Spleen (tissue), 11 donors: ENCODE measurements at regions not wholly inside any gene's neighbourhood (a gene's known extent, or its start where the extent isn't known, plus 50 kb on each side); places are given as distances from the start of the nearest gene placed in this dataset.

Experiments
- DNase-seq: peaks from one replicate; pipeline ENCODE4 v3.0.0-alpha.2; 2020
- H3K27ac ChIP-seq, 8 donors: fragments of 200-600 bp; sonication (generic) in 7 of 8; 1 replicate in 4 of 8; 2 replicates in 4 of 8; pipeline versions ENCODE4 v1.5.0 to v1.8.0; 2016 to 2021; ENCODE audit warnings: inconsistent platforms in 4 of 8, mild to moderate bottlenecking in 4 of 8, moderate library complexity in 1 of 8
- H3K27me3 ChIP-seq, 7 donors: fragments of 200-600 bp; sonication (generic) in 6 of 7; replicated peaks in 1 of 7; 1 replicate in 4 of 7; 2 replicates in 3 of 7; pipeline versions ENCODE4 v1.5.0 to v1.8.0; 2016 to 2021; ENCODE audit warnings: inconsistent platforms in 3 of 7, mild to moderate bottlenecking in 1 of 7
- H3K36me3 ChIP-seq, 6 donors: fragments of 200-600 bp; sonication (generic) in 5 of 6; 1 replicate in 4 of 6; 2 replicates in 2 of 6; pipeline versions ENCODE4 v1.5.0 to v1.8.0; 2016 to 2021; ENCODE audit warnings: inconsistent platforms in 2 of 6
- H3K4me1 ChIP-seq, 6 donors: fragments of 200-600 bp; sonication (generic) in 5 of 6; 1 replicate in 3 of 6; 2 replicates in 3 of 6; pipeline versions ENCODE4 v1.5.0 to v1.8.0; 2016 to 2021; ENCODE audit warnings: inconsistent platforms in 3 of 6
- H3K4me3 ChIP-seq, 8 donors: fragments of 200-600 bp; sonication (generic) in 7 of 8; 1 replicate in 4 of 8; 2 replicates in 4 of 8; pipeline versions ENCODE4 v1.5.0 to v1.8.0; 2016 to 2021; ENCODE audit warnings: inconsistent platforms in 4 of 8, mild to moderate bottlenecking in 4 of 8, moderate library complexity in 2 of 8
- H3K9me3 ChIP-seq, 8 donors: fragments of 200-600 bp; sonication (generic) in 7 of 8; 1 replicate in 4 of 8; 2 replicates in 4 of 8; pipeline versions ENCODE4 v1.5.0 to v1.8.0; 2016 to 2021; ENCODE audit warnings: inconsistent platforms in 4 of 8
- CTCF ChIP-seq, 11 experiments: fragments of 200-600 bp in 7 of 11; fragments of 450-650 bp in 4 of 11; sonication (generic) in 4 of 11; IDR thresholded peaks in 8 of 11; conservative IDR thresholded peaks in 3 of 11; 1 replicate in 7 of 11; 2 replicates in 4 of 11; pipeline versions ENCODE4 v1.4.0 to v1.8.0; 2016 to 2021; ENCODE audit warnings: antibody characterized with exemption in 11 of 11, inconsistent platforms in 4 of 11, mild to moderate bottlenecking in 1 of 11
- POLR2A ChIP-seq, 3 donors: fragments of 450-650 bp; IDR thresholded peaks; one replicate each; pipeline ENCODE4 v1.5.1; 2017; ENCODE audit warnings: antibody characterized with exemption in 3 of 3, mild to moderate bottlenecking in 1 of 3
- POLR2AphosphoS5 ChIP-seq, 3 donors: sonication (generic); formaldehyde crosslinking; IDR thresholded peaks; one replicate each; pipeline ENCODE4 v1.5.1; 2017; ENCODE audit warnings: antibody characterized with exemption in 3 of 3
- WGBS, 5 donors: extraction: QIAGEN DNeasy Blood & Tissue Kit in 3 of 5; methylation state at CpG; one replicate each; pipeline versions ENCODE4 v1.1.5 to v1.1.7; 2013 to 2018; 5-methylcytosine and 5-hydroxymethylcytosine counted together
- intact Hi-C: fragments of 100-400 bp; cut with DNase I; formaldehyde crosslinking; loops from one replicate; pipeline ENCODE4 v1.15.0; 2023; ENCODE audit warnings: low total_unique reads
- donor health status: healthy with polysubstance abuse.
- donor health status: DM: no; HTN: no; CAD: no; lungs with moderate emphysema.
- donor health status: DM: no; HTN: no; CAD: no.
- donor health status: Bipolar disorder and iron deficiency.
- donor health status: healthy.
- donor health status: DM: no; HTN: no; CAD: no.
- donor health status: DM: yes; HTN: yes; CAD: no.

GRCh38 chr4:174420316-174420715 lies 102.0 kb downstream of the HPGD start:
- Histone ChIP-seq H3K4me1 (peaks cover 0 to 24% (median 11%) of the 10 kb centered on the region in 6 donors), H3K9me3 (no peaks in the 10 kb centered on the region), H3K36me3 (no peaks in the 10 kb centered on the region), H3K27me3 (no peaks in the 10 kb centered on the region), H3K4me3 (no peak overlapping the region), H3K27ac (no peak overlapping the region)
- intact Hi-C loops, result no loop called here
- no peak for TF ChIP-seq CTCF (IDR thresholded peaks at IDR 0.05 in 8 of 11, conservative IDR thresholded peaks at IDR 0.05 in 3 of 11)
- no peak for TF ChIP-seq POLR2AphosphoS5 (IDR thresholded peaks at IDR 0.05)
- TF ChIP-seq POLR2A (IDR thresholded peaks at IDR 0.05), result no peak
- no peak for DNase-seq
- WGBS, 5 donors, result 27 to 47% (median 29%) methylated on average over 5 of the region's 5 CpGs

GRCh38 chr4:174418640-174419212 lies 103.6 kb downstream of the HPGD start:
- intact Hi-C loops, result no loop called here
- Histone ChIP-seq H3K27me3 (no peaks in the 10 kb centered on the region), H3K4me3 (no peak overlapping the region), H3K9me3 (no peaks in the 10 kb centered on the region), H3K4me1 (peaks cover 0 to 21% (median 10%) of the 10 kb centered on the region in 6 donors), H3K36me3 (no peaks in the 10 kb centered on the region), H3K27ac (no peak overlapping the region)
- DNase-seq, result no peak
- WGBS, 5 donors, result 78 to 86% (median 83%) methylated on average over 4 of the region's 4 CpGs
- TF ChIP-seq POLR2AphosphoS5 (IDR thresholded peaks at IDR 0.05) (no peak), CTCF (IDR thresholded peaks at IDR 0.05 in 8 of 11, conservative IDR thresholded peaks at IDR 0.05 in 3 of 11) (no peak), POLR2A (IDR thresholded peaks at IDR 0.05) (no peak)

- Histone ChIP-seq H3K4me1 (no peaks in the 10 kb centered on the region), H3K27ac (no peak overlapping the region), H3K9me3 (peaks cover 0 to 8% (median 0%) of the 10 kb centered on the region in 8 donors), H3K27me3 (no peaks in the 10 kb centered on the region), H3K4me3 (no peak overlapping the region), H3K36me3 (no peaks in the 10 kb centered on the region)
- no peak for DNase-seq
- 85 to 95% (median 92%) methylated on average over 8 of the region's 8 CpGs for WGBS, 5 donors
- intact Hi-C loops, result no loop called here
- TF ChIP-seq POLR2AphosphoS5 (IDR thresholded peaks at IDR 0.05), result no peak
- TF ChIP-seq CTCF (IDR thresholded peaks at IDR 0.05 in 8 of 11, conservative IDR thresholded peaks at IDR 0.05 in 3 of 11), result no peak
- TF ChIP-seq POLR2A (IDR thresholded peaks at IDR 0.05), result no peak
Observed at GRCh38 chr4:174408841-174409552, 113.3 kb downstream of the HPGD start.

GRCh38 chr4:174406383-174406782 lies 115.9 kb downstream of the HPGD start:
- no peak for DNase-seq
- Histone ChIP-seq H3K27me3 (no peaks in the 10 kb centered on the region), H3K36me3 (no peaks in the 10 kb centered on the region), H3K4me1 (no peaks in the 10 kb centered on the region), H3K27ac (no peak overlapping the region), H3K9me3 (peaks cover 0 to 3% (median 0%) of the 10 kb centered on the region in 8 donors), H3K4me3 (no peak overlapping the region)
- intact Hi-C loops, result no loop called here
- TF ChIP-seq CTCF (IDR thresholded peaks at IDR 0.05 in 8 of 11, conservative IDR thresholded peaks at IDR 0.05 in 3 of 11) (no peak), POLR2AphosphoS5 (IDR thresholded peaks at IDR 0.05) (no peak), POLR2A (IDR thresholded peaks at IDR 0.05) (no peak)
- WGBS, 5 donors, result 59 to 79% (median 74%) methylated on average over 3 of the region's 3 CpGs
